ENCODE measurements at regions not wholly inside any gene's neighbourhood (a gene's known extent, or its start where the extent isn't known, plus 50 kb on each side); places are given as distances from the start of the nearest gene placed in this dataset.

DNA sequence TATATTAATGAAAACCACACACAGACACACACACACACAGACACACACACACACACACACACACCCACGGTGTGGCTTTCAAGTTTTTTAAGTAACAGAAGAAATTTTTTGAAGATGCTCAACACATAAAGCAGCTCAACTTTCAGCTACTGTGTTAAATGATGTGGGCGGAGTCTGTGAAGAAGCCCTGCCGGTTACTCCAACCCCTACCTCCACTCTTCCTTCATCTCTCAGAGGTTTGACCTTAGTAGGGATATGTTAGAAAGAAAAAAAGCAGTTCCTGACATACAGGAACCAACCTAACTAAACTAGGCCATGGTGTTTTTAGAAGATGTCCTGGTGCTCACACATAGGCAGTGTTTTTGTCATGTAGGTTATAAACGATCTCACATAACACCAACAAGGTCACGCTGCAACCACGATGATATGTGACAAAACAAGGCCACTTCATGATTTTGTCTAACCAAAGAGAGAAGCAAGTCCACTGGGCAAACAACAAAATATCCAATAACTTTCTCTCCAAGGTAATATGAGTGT is 112.8 kb downstream of the EMB start (continued):
- TF ChIP-seq PATZ1 (CRISPR knock-in tag; IDR thresholded peaks at IDR 0.05; ENCODE audit: borderline replicate concordance): no peak
- no peak for TF ChIP-seq ZNF740 (CRISPR knock-in tag; IDR thresholded peaks at IDR 0.05)
- TF ChIP-seq ZNF740 (tag; IDR thresholded peaks at IDR 0.05): no peak

DNA sequence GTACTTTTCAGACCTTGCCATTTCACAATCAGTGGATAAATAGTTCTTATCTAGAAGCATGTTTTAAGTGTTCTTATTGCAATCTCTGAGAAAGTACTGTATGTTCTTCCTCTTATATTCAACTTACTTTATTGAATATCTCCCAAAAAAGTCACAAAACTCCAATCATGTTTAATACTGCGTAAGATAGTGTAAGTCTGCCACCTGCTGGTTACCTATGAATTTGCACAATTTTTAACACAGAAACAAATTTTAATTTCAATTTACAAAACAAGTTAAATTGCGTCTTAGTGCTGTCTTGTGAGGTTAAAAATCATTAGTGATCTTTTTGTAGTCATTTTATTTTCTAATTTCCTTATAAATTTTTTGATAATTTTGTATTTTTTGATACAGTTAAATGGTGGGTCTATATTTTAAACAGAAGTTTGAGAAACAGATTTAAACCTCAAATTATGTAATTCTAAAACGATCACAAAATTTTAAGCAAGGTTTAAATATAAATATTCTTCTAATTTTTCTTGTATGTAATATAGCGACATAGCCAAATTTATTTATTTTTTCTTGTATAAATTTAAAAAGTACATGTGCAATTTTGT is 115.8 kb downstream of the EMB start:
- Histone ChIP-seq H3K79me2 (ENCODE audit: control insufficient read depth, insufficient read depth, low read length) (no peaks in the 10 kb centered on the region), H4K20me1 (replicated peaks; ENCODE audit: control insufficient read depth, insufficient read depth, low read length) (no peaks in the 10 kb centered on the region), H2AFZ (ENCODE audit: low read depth, low read length) (no peak overlapping the region), H3K27me3 (ENCODE audit: control insufficient read depth in 2 of 2, insufficient read depth in 2 of 2, low read length in 2 of 2) (no peaks in the 10 kb centered on the region), H3K36me3 (ENCODE audit: control insufficient read depth, insufficient read depth, low read length) (no peaks in the 10 kb centered on the region), H3K9ac (ENCODE audit: insufficient read depth in 1 of 2, low read depth in 2 of 2, low read length in 2 of 2) (no peak overlapping the region), H3K4me1 (replicated peaks in 1 of 2; ENCODE audit: control insufficient read depth in 2 of 2, insufficient read depth in 2 of 2, low read length in 2 of 2) (no peaks in the 10 kb centered on the region), H3K9me1 (ENCODE audit: control insufficient read depth, insufficient read depth, low read length) (no peaks in the 10 kb centered on the region), H3K9me3 (replicated peaks; ENCODE audit: control insufficient read depth, insufficient read depth, low read depth, low read length) (no peaks in the 10 kb centered on the region), H3K27ac (ENCODE audit: extremely low read depth, low read depth, low read length) (no peak overlapping the region), H3K4me2 (ENCODE audit: insufficient read depth, low read length) (no peak overlapping the region), H3K4me3 (no peak overlapping the region)
- peak; percentile 15 to 37 (median 27) for DNase-seq (ENCODE audit: extremely low read depth in 1 of 4, low spot score in 3 of 4)
- ChIA-PET CTCF (ENCODE audit: low intra/inter-chr PET ratio) (no interaction called here), POLR2A (no interaction called here)
- in situ Hi-C loops (cut with MboI): no loop called here
- no TSS peak for BruUV-seq (replicated peaks)
- no peak for ATAC-seq
- FAIRE-seq: peak; percentile 74
- 0% methylated on average over 4 of the region's 4 CpGs for WGBS (ENCODE audit: insufficient coverage, low coverage, missing lambda C conversion rate)
- intact Hi-C loops (cut with micrococcal nuclease): no loop called here
- TF ChIP-seq SNRNP70 (optimal IDR thresholded peaks at IDR 0.05; ENCODE audit: low read depth, low read length) (no peak), YBX1 (IDR thresholded peaks at IDR 0.05) (no peak), ZNF133 (CRISPR knock-in tag; IDR thresholded peaks at IDR 0.05) (no peak), SMC3 (conservative IDR thresholded peaks at IDR 0.05; ENCODE audit: insufficient read depth, low read depth, low read length) (peak; percentile 67), KDM1A (IDR thresholded peaks at IDR 0.05) (no peak), ZNF280B (CRISPR knock-in tag; IDR thresholded peaks at IDR 0.05) (no peak)
